H9 (cell line): ENCODE measurements at regions not wholly inside any gene's neighbourhood (a gene's known extent, or its start where the extent isn't known, plus 50 kb on each side); places are given as distances from the start of the nearest gene placed in this dataset.

Source experiments
- DNase-seq: peaks from one replicate; pipeline ENCODE4 v3.0.0-alpha.2; 2017
- H2AFZ ChIP-seq: one replicate; pipeline ENCODE4 v1.6.1; 2013; ENCODE audit warnings: mild to moderate bottlenecking, low read length, control low read depth, moderate library complexity
- H2AK5ac ChIP-seq: 2 replicates; pipeline ENCODE4 v1.6.1; 2013; ENCODE audit warnings: low read length, control low read depth, mixed read lengths; ENCODE audit not compliant: insufficient read length
- H2BK120ac ChIP-seq: one replicate; pipeline ENCODE4 v1.6.1; 2013; ENCODE audit warnings: low read depth, mild to moderate bottlenecking, low read length, control low read depth, inconsistent platforms; ENCODE audit not compliant: poor library complexity, severe bottlenecking
- H2BK12ac ChIP-seq: 2 replicates; pipeline ENCODE4 v1.6.1; 2013; ENCODE audit warnings: low read length, control low read depth, mixed read lengths, low read depth; ENCODE audit not compliant: insufficient read length
- H2BK15ac ChIP-seq: 2 replicates; pipeline ENCODE4 v1.6.1; 2013; ENCODE audit warnings: low read depth, low read length, control low read depth
- H2BK20ac ChIP-seq: one replicate; pipeline ENCODE4 v1.6.1; 2013; ENCODE audit warnings: low read depth, mild to moderate bottlenecking, low read length, control low read depth, inconsistent platforms; ENCODE audit not compliant: poor library complexity, severe bottlenecking
- H2BK5ac ChIP-seq: 2 replicates; pipeline ENCODE4 v1.6.1; 2013; ENCODE audit warnings: low read length, control low read depth, mixed read lengths; ENCODE audit not compliant: insufficient read length
- H3K14ac ChIP-seq: 2 replicates; pipeline ENCODE4 v1.6.1; 2013; ENCODE audit warnings: low read length, control low read depth; ENCODE audit not compliant: insufficient read depth
- H3K18ac ChIP-seq: 2 replicates; pipeline ENCODE4 v1.6.1; 2013; ENCODE audit warnings: low read depth, mild to moderate bottlenecking, mixed read lengths, low read length, control low read depth; ENCODE audit not compliant: insufficient read length
- H3K23ac ChIP-seq: 2 replicates; pipeline ENCODE4 v1.6.1; 2013; ENCODE audit warnings: low read length, control low read depth, mixed read lengths, low read depth; ENCODE audit not compliant: insufficient read length
- H3K23me2 ChIP-seq: 2 replicates; pipeline ENCODE4 v1.6.1; 2013; ENCODE audit warnings: low read depth, mild to moderate bottlenecking, mixed read lengths, low read length, control low read depth; ENCODE audit not compliant: insufficient read length, poor library complexity, severe bottlenecking
- H3K27ac ChIP-seq: 2 replicates; pipeline ENCODE4 v1.5.1; 2013; ENCODE audit warnings: low read length, control low read depth, mixed read lengths, low read depth; ENCODE audit not compliant: insufficient read length
- H3K27me3 ChIP-seq: 2 replicates; pipeline ENCODE4 v1.6.1; 2013; ENCODE audit warnings: low read length, control low read depth, inconsistent platforms; ENCODE audit not compliant: insufficient read depth
- H3K4ac ChIP-seq: 2 replicates; pipeline ENCODE4 v1.6.1; 2013; ENCODE audit warnings: low read depth, mild to moderate bottlenecking, control low read depth, inconsistent platforms, low read length, moderate library complexity
- H3K4me1 ChIP-seq: 2 replicates; pipeline ENCODE4 v1.6.1; 2013; ENCODE audit warnings: low read length, control low read depth, inconsistent platforms; ENCODE audit not compliant: insufficient read depth
- H3K4me2 ChIP-seq: 2 replicates; pipeline ENCODE4 v1.6.1; 2013; ENCODE audit warnings: low read length, control low read depth, mixed read lengths; ENCODE audit not compliant: insufficient read length, insufficient read depth
- H3K56ac ChIP-seq: 2 replicates; pipeline ENCODE4 v1.6.1; 2013; ENCODE audit warnings: low read depth, mild to moderate bottlenecking, mixed read lengths, low read length, control low read depth; ENCODE audit not compliant: insufficient read length
- H3K79me1 ChIP-seq: 2 replicates; pipeline ENCODE4 v1.6.1; 2013; ENCODE audit warnings: low read depth, mild to moderate bottlenecking, moderate library complexity, low read length, control low read depth, inconsistent platforms; ENCODE audit not compliant: insufficient read depth, poor library complexity, severe bottlenecking
- H3K79me2 ChIP-seq: 2 replicates; pipeline ENCODE4 v1.6.1; 2013; ENCODE audit warnings: low read length, control low read depth, inconsistent platforms; ENCODE audit not compliant: insufficient read depth
- H3K9ac ChIP-seq: 2 replicates; pipeline ENCODE4 v1.6.1; 2013; ENCODE audit warnings: low read length, control low read depth, mixed read lengths; ENCODE audit not compliant: insufficient read length; ENCODE audit errors: extremely low read depth
- H3K9me3 ChIP-seq: one replicate; pipeline ENCODE4 v1.6.1; 2013; ENCODE audit warnings: low read depth, low read length, inconsistent platforms; ENCODE audit not compliant: control insufficient read depth
- H3T11ph ChIP-seq: one replicate; pipeline ENCODE4 v1.6.1; 2013; ENCODE audit warnings: mild to moderate bottlenecking, low read length, control low read depth, inconsistent platforms
- H4K20me1 ChIP-seq: one replicate; pipeline ENCODE4 v1.6.1; 2013; ENCODE audit not compliant: control insufficient read depth, insufficient read length, insufficient read depth
- H4K5ac ChIP-seq: 2 replicates; pipeline ENCODE4 v1.6.1; 2013; ENCODE audit warnings: low read depth, mild to moderate bottlenecking, mixed read lengths, low read length, control low read depth; ENCODE audit not compliant: insufficient read length
- H4K8ac ChIP-seq: replicated peaks from 2 replicates; pipeline ENCODE4 v1.6.1; 2013; ENCODE audit warnings: low read length, control low read depth, mixed read lengths, low read depth; ENCODE audit not compliant: insufficient read length
- H4K91ac ChIP-seq: 2 replicates; pipeline ENCODE4 v1.6.1; 2013; ENCODE audit warnings: low read depth, mild to moderate bottlenecking, moderate library complexity, mixed read lengths, low read length, control low read depth; ENCODE audit not compliant: insufficient read length
- H3K27ac Mint-ChIP-seq, 3 experiments: 2 replicates in 2 of 3; 3 replicates in 1 of 3; pipeline ENCODE4 v1.8.0; 2020 to 2021; ENCODE audit warnings: mixed read lengths in 3 of 3, mild to moderate bottlenecking in 1 of 3, moderate library complexity in 1 of 3
- H3K27me3 Mint-ChIP-seq: 2 replicates; pipeline ENCODE4 v1.8.0; 2021; ENCODE audit warnings: low read depth, mild to moderate bottlenecking, moderate library complexity, mixed read lengths
- H3K36me3 Mint-ChIP-seq, 3 experiments: 2 replicates in 2 of 3; 3 replicates in 1 of 3; pipeline ENCODE4 v1.8.0; 2020 to 2021; ENCODE audit warnings: low read depth in 3 of 3, mixed read lengths in 3 of 3; ENCODE audit not compliant: insufficient read depth in 1 of 3
- H3K4me1 Mint-ChIP-seq, 2 experiments: 2 replicates each; pipeline ENCODE4 v1.8.0; 2020; ENCODE audit warnings: mixed read lengths in 2 of 2
- H3K4me3 Mint-ChIP-seq, 2 experiments: 2 replicates in 1 of 2; 3 replicates in 1 of 2; pipeline ENCODE4 v1.8.0; 2020 to 2021; ENCODE audit warnings: mild to moderate bottlenecking in 2 of 2, mixed read lengths in 2 of 2, moderate library complexity in 1 of 2
- H3K9me3 Mint-ChIP-seq, 2 experiments: 2 replicates in 1 of 2; 3 replicates in 1 of 2; pipeline ENCODE4 v1.8.0; 2020; ENCODE audit warnings: mild to moderate bottlenecking in 2 of 2, mixed read lengths in 2 of 2, moderate library complexity in 1 of 2
- WGBS: extraction: QIAGEN DNeasy Blood & Tissue Kit; methylation state at CpG from one replicate; pipeline ENCODE4 v1.1.7; 2013; ENCODE audit warnings: missing lambda C conversion rate, low lambda C conversion rate, mixed read lengths; ENCODE audit not compliant: insufficient read length; ENCODE audit errors: extremely low coverage; 5-methylcytosine and 5-hydroxymethylcytosine counted together
- TF ChIP-seq, protein P1 (sequence below): fragments of 200-600 bp; sonication (generic); conservative IDR thresholded peaks from 3 replicates; pipeline ENCODE4 v1.8.0; 2021; ENCODE audit warnings: antibody characterized with exemption, mild to moderate bottlenecking

DNA sequence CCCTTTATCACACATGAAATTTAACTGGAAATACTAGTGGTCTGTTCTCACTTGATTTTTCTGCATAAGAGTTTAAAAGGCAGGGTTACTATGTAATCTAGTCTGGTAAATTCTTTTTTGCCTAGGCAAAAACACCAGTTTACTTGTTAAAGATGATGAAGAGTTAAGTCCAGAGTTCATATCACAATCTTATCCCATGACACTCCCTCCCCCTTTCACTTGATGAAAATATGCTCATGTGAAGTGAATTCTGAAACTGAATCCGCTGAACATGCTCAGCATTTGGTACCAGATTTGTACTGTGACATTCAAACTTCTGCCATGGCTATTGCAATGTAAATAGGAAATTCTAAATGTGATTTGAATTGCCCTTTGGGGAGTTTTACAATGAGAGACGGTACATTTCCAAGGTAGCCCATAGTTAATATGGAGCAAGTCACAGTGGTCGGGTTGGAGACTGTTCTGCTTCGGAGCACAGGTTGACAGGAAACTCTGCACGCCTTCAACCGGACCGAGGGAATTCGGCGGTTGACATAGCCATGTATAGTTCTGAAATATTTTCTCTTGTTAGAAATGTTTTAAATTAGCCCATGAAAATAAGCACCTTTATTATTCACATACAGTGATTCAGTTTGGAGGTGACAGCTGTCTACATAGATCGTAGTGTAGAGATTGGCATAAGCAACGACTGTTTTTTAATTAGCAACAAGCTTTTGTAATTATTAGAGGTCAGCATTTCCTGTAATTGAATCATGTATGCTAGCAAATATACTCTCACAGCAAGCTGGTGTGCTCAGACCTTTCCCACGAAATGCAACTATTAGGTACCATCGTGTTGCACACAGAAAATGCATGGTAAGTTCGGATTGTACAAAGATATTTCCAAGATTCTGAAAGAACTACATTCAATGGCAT is 768.6 kb upstream of the GOLIM4 start:
- no peak overlapping the region for H3K14ac ChIP-seq
- no peaks in the 10 kb centered on the region for H3K9me3 Mint-ChIP-seq
- no peak overlapping the region for H4K91ac ChIP-seq
- no peak overlapping the region for H4K5ac ChIP-seq
- TF ChIP-seq, protein P1, sequence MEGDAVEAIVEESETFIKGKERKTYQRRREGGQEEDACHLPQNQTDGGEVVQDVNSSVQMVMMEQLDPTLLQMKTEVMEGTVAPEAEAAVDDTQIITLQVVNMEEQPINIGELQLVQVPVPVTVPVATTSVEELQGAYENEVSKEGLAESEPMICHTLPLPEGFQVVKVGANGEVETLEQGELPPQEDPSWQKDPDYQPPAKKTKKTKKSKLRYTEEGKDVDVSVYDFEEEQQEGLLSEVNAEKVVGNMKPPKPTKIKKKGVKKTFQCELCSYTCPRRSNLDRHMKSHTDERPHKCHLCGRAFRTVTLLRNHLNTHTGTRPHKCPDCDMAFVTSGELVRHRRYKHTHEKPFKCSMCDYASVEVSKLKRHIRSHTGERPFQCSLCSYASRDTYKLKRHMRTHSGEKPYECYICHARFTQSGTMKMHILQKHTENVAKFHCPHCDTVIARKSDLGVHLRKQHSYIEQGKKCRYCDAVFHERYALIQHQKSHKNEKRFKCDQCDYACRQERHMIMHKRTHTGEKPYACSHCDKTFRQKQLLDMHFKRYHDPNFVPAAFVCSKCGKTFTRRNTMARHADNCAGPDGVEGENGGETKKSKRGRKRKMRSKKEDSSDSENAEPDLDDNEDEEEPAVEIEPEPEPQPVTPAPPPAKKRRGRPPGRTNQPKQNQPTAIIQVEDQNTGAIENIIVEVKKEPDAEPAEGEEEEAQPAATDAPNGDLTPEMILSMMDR: no peak
- no peak overlapping the region for H2BK15ac ChIP-seq
- H3K36me3 Mint-ChIP-seq: no peaks in the 10 kb centered on the region
- H3K9ac ChIP-seq: no peak overlapping the region
- no peak overlapping the region for H2BK120ac ChIP-seq
- no peak overlapping the region for H3K56ac ChIP-seq
- H3K27ac ChIP-seq: no peak overlapping the region
- DNase-seq: no peak
- no peak overlapping the region for H3K18ac ChIP-seq
- H2AK5ac ChIP-seq: no peak overlapping the region
- H3K4me1 ChIP-seq: no peaks in the 10 kb centered on the region
- no peaks in the 10 kb centered on the region for H3K79me1 ChIP-seq
- no peak overlapping the region for H2BK12ac ChIP-seq
- no peak overlapping the region for H2BK20ac ChIP-seq
- no peaks in the 10 kb centered on the region for H3K27me3 Mint-ChIP-seq
- H3K4me3 Mint-ChIP-seq: no peak overlapping the region
- no CpG with 5 or more reads among the region's 14 CpGs for WGBS
- H3K4me1 Mint-ChIP-seq: no peaks in the 10 kb centered on the region
- H4K20me1 ChIP-seq: no peaks in the 10 kb centered on the region
- no peak overlapping the region for H3T11ph ChIP-seq
- H3K9me3 ChIP-seq: no peaks in the 10 kb centered on the region
- H2AFZ ChIP-seq: no peak overlapping the region
- H3K27me3 ChIP-seq: no peaks in the 10 kb centered on the region
- H2BK5ac ChIP-seq: no peak overlapping the region
- H3K27ac Mint-ChIP-seq: no peak overlapping the region
- H3K79me2 ChIP-seq: no peaks in the 10 kb centered on the region
- H3K23me2 ChIP-seq: no peaks in the 10 kb centered on the region
- H3K4ac ChIP-seq: no peak overlapping the region
- H3K4me2 ChIP-seq: no peak overlapping the region
- no peak overlapping the region for H4K8ac ChIP-seq
- no peak overlapping the region for H3K23ac ChIP-seq
